GM18505 (cell line): ENCODE measurements at regions not wholly inside any gene's neighbourhood (a gene's known extent, or its start where the extent isn't known, plus 50 kb on each side); places are given as distances from the start of the nearest gene placed in this dataset.

Source experiments
- ATAC-seq: cut with Tn5 transposase; IDR thresholded peaks from one replicate; pipeline ENCODE4 v1.9.1; 2021; ENCODE audit not compliant: unreplicated experiment
- POLR2A ChIP-seq: IDR thresholded peaks from 4 replicates; pipeline ENCODE4 v1.6.1; 2011; ENCODE audit warnings: borderline replicate concordance; ENCODE audit not compliant: insufficient read depth, insufficient read length; ENCODE audit errors: extremely low read depth

DNA sequence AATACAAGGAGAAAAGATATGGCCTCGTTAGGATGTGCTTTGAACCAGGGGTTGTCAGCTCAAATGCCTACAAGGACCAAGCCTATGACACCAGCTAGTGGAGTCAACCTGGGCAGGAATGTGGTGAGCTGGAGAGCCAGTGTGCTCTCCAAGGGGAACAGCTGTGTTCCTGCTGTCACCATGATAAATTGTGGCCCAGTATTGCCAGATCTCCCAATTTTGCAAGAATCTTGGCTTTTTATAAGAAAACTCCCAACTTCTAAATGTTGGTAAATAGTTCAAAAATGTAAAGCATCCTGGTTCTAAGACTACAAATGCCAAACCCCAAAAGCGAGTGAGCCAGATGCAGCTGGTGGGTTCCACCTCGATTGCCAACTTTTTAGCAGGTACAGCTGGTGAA is 391.1 kb downstream of the PLPP3 start:
- no peak for ATAC-seq

DNA sequence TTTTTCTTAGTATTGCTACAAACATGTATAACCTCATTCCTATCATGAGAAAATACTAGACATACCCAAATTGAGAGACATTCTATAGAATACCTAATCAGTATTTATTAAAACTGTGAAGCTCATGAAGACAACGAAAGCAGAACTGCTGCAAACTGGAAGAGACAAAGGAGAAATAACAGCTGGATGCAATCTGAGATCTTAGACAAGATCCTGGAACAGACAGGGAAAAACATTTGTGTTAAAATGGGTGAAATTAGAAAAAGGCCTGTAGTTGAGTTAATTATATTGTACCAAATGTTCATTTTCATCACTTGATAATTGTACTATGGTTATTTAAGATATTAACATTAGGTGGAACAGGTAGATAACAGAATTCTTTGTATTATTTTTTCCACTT is 392.0 kb downstream of the PLPP3 start:
- ATAC-seq: no peak
- TF ChIP-seq POLR2A: no peak

More for the DNA sequence above, 391.1 kb downstream of the PLPP3 start:
- TF ChIP-seq POLR2A: no peak

DNA sequence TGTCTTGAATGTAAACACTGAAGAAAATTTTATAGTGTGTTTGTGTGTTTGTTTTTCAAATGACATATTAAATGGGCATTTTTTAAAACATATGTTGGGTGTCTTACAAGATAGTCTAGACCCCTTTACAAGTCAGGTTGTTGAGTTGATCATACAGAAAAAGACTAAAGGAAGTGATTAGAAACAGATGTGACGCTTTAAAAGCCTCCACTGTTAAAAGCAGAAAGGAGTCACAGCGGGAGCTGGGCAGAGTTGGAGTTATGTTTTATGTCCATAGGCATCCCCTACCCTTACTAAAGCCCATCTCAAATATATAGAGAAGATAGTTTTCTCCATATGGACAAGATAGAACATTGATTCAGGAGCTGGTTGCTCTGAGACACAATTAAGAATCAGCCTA is 393.9 kb downstream of the PLPP3 start:
- TF ChIP-seq POLR2A: no peak
- ATAC-seq: no peak

DNA sequence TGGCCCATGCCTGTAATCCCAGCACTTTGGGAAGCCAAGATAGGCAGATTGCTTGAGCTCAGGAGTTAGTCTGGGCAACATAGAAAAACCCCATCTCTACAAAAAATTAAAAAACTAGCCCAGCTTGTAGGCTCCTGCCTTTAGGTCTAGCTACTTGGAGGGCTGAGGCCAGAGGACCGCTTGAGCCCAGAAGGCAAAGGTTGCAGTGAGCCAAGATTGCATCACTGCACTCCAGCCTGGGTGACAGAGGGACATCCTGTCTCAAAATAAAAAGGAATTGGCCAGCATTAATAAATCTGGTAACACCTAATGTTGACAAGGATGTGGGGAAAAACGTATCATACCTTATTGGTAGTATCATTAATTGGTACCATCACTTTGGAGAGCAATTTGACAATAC is 396.2 kb downstream of the PLPP3 start:
- ATAC-seq: no peak
- no peak for TF ChIP-seq POLR2A

DNA sequence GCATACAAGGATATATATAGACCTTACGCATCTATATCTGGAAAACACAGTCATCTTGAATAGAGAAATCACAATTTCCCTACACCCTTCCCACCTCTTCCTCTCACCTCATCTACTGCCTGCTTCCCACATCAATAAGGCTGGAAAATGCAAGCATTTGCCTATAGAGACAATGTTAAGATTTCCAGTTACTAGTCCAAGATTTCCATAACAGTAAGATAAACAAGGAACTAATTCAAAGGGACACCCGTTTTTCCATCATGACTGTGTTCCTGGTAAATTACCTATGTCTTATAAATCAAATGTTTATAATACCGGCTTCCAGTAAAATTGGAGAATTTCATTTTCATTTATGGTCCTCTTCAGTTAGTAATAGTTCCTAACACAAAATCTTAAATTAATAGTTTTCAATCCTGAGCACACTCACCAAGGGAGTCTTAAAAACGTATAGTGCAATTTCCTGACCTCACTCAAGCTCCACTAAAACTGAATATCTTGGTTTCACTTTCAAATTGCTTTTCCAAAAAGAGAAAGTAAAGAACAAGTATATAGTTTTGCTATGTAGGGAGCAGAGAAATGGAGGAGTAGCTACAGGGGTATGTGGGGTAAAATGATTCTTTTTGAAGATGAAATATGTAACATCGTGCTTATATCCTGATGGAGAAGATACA is 398.7 kb downstream of the PLPP3 start:
- TF ChIP-seq POLR2A: no peak
- ATAC-seq: no peak

DNA sequence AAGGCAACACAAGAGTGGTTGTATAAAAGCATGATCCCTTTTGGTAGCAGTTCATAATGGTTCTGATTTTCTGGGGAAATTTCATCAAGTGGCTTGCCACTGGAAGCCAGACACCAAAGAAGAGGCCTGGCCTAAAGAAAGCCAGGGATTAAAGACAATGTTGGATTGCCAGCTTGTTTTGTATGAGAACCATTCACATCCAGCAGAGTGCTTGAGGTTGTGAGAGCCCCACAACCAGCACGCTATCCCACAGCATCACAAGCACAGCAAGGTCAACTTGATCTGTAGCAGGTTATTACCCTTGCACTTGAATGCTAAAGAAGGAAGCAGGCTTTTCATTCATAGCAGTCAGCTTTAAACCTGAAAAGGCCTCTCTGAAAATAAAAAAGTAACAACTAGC is 399.8 kb downstream of the PLPP3 start:
- TF ChIP-seq POLR2A: no peak
- no peak for ATAC-seq

DNA sequence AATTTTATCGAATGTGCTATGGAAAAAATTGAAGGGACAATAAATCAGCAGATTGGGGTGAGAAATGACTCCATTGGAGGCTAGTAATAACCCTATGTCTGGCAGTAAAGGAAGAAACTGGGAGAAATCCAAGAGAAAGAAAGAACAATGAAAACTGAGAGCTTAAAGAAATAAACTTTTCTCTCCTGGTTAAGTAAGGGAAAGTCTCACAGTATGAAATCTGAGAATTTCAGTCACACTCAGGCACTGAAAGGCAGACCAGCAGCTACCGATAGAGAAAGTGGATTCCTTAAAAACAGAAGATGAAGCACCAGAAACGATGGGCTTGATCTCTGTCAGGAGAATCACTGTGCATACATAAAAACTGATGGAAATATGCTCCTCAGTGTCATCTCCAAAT is 404.2 kb downstream of the PLPP3 start:
- no peak for ATAC-seq
- no peak for TF ChIP-seq POLR2A

DNA sequence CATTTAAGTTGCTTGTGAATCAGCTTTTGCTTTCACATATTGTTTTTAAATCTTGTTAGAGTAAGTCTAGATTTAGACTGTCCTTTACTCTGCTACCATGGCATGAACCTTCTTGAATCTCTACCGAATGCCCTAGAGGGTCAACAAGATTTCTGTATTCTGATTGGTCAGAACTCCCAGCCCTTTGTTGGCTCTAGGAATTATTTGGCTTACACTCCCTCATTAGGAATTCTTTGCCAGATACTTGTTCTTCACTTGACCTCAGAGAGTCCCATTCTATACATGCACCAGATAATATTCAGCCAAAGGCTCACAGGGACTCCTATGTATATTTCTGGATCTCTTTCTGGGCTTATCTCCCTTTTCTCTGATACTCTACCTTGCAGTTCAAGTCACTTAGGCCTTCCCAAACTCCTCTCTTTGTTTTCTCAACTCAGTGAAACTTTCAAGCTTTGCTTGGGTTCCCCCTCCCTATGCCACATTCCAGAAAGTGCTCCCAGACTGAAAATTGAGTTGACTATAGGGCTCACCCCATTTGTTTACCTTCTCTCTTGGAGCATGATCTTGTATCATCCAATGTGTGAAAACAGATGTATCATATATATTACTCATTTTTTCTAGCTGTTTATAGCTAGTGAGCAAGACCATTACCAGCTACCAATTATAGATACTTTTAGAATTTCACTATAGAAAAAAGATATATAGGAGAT is 405.0 kb downstream of the PLPP3 start:
- no peak for TF ChIP-seq POLR2A
- ATAC-seq: no peak

DNA sequence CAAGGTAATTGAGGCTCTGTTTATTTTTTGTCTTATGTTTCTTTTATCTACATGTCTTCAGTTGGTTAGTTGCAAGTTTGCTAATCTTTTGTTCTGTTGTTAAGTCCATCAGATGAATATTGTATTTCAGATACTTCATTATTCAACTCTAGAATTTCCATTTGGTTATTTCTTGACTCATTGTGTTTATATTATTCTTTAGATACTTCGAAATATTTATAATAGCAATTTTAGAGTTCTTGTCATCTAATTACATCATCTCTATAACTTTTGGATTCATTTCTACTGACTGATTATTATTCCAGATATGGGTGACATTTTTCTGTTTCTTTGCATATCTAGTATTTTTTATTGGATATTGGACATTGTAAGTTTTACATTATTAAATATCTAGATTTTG is 405.6 kb downstream of the PLPP3 start:
- TF ChIP-seq POLR2A: no peak
- ATAC-seq: no peak

DNA sequence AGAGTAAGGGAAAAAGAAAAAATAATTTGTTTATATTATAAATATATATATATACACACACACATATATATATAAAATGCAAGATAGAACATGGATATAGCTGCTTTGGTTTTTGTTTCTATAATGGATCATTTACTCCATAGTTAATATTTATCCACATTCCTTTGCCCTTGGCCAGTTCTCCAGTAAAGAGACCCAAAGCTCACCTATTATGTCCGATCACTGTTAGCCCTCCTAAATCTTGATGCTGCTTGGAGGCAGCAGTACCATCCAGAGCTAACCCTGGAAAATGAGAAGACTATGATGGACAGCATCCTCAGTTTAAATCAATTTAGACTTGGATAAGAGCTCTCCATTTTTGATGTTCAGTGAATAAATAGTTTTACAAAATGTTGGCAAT is 407.7 kb downstream of the PLPP3 start:
- ATAC-seq: no peak
- TF ChIP-seq POLR2A: no peak

DNA sequence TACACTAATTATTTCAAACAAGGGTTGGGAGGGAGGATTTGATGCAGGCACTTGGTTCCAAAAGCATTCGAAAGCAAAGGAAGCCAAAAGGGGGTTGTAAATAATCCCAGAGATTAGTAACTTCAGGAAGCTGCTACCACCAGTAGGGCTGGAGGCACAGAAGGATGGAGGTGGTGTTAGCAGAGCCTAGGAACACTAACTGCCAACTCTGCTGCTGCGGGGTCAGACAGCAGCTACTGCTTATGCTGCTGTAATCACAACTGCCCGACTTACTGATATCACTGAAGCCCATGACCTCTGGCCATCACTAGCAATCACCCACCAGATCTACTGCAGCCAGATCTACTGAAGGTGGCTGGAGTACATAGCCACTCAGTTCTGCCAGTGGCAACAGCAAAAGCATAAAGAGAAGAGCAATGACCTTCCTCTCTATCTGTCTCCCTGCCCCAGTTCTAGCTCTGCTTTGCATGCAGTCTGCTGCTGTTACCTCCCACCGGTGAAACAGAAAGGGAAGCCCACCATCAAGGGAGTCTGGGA is 408.5 kb downstream of the PLPP3 start:
- TF ChIP-seq POLR2A: no peak
- ATAC-seq: no peak

DNA sequence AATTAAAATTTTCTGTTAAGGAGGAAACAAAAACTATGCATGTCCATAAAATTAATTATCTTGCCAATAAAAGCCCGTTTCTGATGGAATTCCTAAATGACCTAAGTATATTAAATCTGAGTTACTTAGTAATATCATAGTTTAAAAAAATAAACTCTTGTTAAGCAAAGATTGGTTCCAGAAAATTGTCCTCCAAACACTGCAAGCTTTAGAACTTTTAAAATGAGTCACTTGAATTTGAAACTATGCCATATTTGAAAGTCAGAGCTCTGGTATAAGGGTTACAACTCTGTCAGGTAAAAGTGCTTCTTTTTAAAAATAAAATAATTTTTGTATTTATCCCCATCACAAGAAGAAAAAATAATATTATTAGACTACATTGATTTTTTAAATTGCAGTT is 409.5 kb downstream of the PLPP3 start:
- TF ChIP-seq POLR2A: no peak
- ATAC-seq: no peak

DNA sequence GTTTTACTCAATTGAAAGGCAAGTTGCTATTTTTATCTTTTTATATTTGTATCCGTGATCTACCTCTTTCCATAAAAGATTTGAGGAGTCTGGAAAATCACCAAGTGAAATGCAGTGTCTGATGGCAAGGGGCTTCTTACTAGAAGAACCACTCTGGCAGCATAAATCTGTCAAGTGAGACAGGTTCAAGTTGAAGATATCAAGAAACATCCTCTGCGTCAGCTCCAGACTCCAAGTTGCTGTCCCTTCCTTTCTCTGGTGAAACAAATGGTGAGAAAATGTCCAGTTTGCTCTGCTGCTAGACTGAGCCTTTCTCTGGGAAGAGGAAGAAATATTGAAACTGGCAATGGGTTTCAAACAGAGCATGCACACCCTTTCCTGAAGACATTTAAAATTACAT is 411.2 kb downstream of the PLPP3 start:
- no peak for TF ChIP-seq POLR2A
- ATAC-seq: no peak

DNA sequence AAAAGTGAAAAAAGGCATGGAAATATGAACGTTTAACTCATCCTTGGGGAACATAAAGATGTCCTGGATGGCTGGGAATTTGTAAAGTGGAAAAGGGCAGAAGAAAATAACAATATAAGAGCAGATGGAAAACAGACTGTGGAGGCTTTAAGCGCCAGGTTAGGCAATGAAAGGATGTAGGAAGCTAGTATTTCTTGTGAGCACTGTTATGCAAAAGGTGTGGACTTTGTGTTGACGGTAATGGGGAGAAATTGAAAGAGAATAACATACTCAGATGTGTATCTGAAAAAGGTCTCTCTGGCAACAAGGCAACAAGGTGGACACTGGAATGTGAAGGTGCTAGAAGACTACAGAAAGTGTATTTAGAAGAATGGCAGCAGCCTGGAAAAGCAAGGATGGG is 411.8 kb downstream of the PLPP3 start:
- no peak for TF ChIP-seq POLR2A
- no peak for ATAC-seq
